Mucosa of stomach (tissue), 1 donor: ENCODE measurements at regions not wholly inside any gene's neighbourhood (a gene's known extent, or its start where the extent isn't known, plus 50 kb on each side); places are given as distances from the start of the nearest gene placed in this dataset.

Experiments used
- H3K27me3 ChIP-seq: one replicate; pipeline ENCODE4 v1.7.0; 2013; ENCODE audit warnings: mild to moderate bottlenecking, low read length; ENCODE audit not compliant: control insufficient read depth, insufficient read depth
- H3K36me3 ChIP-seq: one replicate; pipeline ENCODE4 v1.7.0; 2013; ENCODE audit warnings: low read length; ENCODE audit not compliant: control insufficient read depth, insufficient read depth
- H3K4me1 ChIP-seq: one replicate; pipeline ENCODE4 v1.7.0; 2013; ENCODE audit warnings: mild to moderate bottlenecking, low read length; ENCODE audit not compliant: control insufficient read depth, insufficient read depth
- H3K4me3 ChIP-seq: one replicate; pipeline ENCODE4 v1.7.0; 2013; ENCODE audit warnings: low read length
- H3K9ac ChIP-seq: one replicate; pipeline ENCODE4 v1.7.0; 2013; ENCODE audit warnings: mild to moderate bottlenecking, low read length, moderate library complexity
- H3K9me3 ChIP-seq: one replicate; pipeline ENCODE4 v1.7.0; 2013; ENCODE audit warnings: mild to moderate bottlenecking, low read length, moderate library complexity; ENCODE audit not compliant: control insufficient read depth
- donor health status: Pancreatic carcinoma.

- no peak overlapping the region for H3K9ac ChIP-seq
- H3K36me3 ChIP-seq: no peaks in the 10 kb centered on the region
- no peaks in the 10 kb centered on the region for H3K4me1 ChIP-seq
- H3K27me3 ChIP-seq: no peaks in the 10 kb centered on the region
- no peaks in the 10 kb centered on the region for H3K9me3 ChIP-seq
- no peak overlapping the region for H3K4me3 ChIP-seq
These were observed 63.0 kb upstream of the SIX2 start for GRCh38 chr2:45072064-45072861.

- Histone ChIP-seq H3K27me3 (no peaks in the 10 kb centered on the region), H3K36me3 (no peaks in the 10 kb centered on the region), H3K4me1 (no peaks in the 10 kb centered on the region), H3K9ac (no peak overlapping the region), H3K4me3 (no peak overlapping the region), H3K9me3 (no peaks in the 10 kb centered on the region)
These were observed 60.9 kb upstream of the SIX2 start for GRCh38 chr2:45070113-45070652.

GRCh38 chr2:45069684-45070083 is 60.4 kb upstream of the SIX2 start:
- Histone ChIP-seq H3K9me3 (no peaks in the 10 kb centered on the region), H3K9ac (no peak overlapping the region), H3K4me3 (no peak overlapping the region), H3K27me3 (no peaks in the 10 kb centered on the region), H3K36me3 (no peaks in the 10 kb centered on the region), H3K4me1 (no peaks in the 10 kb centered on the region)

DNA sequence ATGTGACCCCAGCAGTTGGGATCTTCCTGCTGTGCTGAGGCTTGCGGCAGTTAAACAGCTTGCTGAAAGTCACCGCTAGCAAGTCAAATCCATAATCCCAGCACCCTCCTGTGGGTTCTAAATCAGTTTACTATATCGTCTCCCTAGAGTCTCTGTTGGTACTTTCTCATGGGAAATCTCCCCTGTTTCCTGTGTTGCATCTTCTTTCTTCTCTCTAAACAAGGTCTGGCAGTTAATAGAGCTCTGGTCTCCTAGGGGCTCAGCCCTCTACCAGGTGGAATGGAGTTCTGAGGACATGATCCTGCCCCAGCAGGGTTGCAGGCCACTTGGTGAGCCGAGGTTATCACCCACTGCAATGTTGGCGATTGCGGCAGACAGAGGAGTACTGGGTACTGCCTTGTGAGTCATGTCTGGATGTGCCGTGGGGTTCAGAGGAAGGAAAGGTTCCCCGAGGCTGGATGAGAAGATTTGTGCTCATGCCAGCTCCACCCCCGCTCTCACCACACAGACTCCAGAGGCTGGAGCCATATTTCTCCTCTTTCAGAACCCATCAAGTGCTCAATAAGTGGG is 59.4 kb upstream of the SIX2 start:
- H3K4me3 ChIP-seq: no peak overlapping the region
- no peaks in the 10 kb centered on the region for H3K27me3 ChIP-seq
- no peaks in the 10 kb centered on the region for H3K9me3 ChIP-seq
- H3K4me1 ChIP-seq: no peaks in the 10 kb centered on the region
- no peaks in the 10 kb centered on the region for H3K36me3 ChIP-seq
- H3K9ac ChIP-seq: no peak overlapping the region

GRCh38 chr2:45067859-45068570 is 58.8 kb upstream of the SIX2 start:
- no peaks in the 10 kb centered on the region for H3K4me1 ChIP-seq
- no peaks in the 10 kb centered on the region for H3K27me3 ChIP-seq
- H3K9ac ChIP-seq: no peak overlapping the region
- H3K4me3 ChIP-seq: no peak overlapping the region
- no peaks in the 10 kb centered on the region for H3K9me3 ChIP-seq
- no peaks in the 10 kb centered on the region for H3K36me3 ChIP-seq
